ENCODE measurements at regions not wholly inside any gene's neighbourhood (a gene's known extent, or its start where the extent isn't known, plus 50 kb on each side); places are given as distances from the start of the nearest gene placed in this dataset.

GRCh38 chr10:8787649-8788048 lies 733.2 kb downstream of the GATA3 start:
- ChIA-PET RAD21 (ENCODE audit: low non-redundant PET in 1 of 2, low total read pairs in 2 of 2, uncharacterized antibody in 2 of 2, unreplicated experiment in 2 of 2) (no interaction called here), CTCF (no interaction called here), POLR2A (no interaction called here)
- Histone ChIP-seq H2AFZ (ENCODE audit: low read depth, low read length, poor library complexity, severe bottlenecking) (no peak overlapping the region), H3K36me3 (ENCODE audit: control insufficient read depth in 1 of 2, insufficient read depth in 2 of 2, low read length in 2 of 2) (no peaks in the 10 kb centered on the region), H3K79me2 (ENCODE audit: insufficient read depth, low read length) (no peaks in the 10 kb centered on the region), H3K27me3 (ENCODE audit: insufficient read depth, low read length) (no peaks in the 10 kb centered on the region), H3K4me3 (replicated peaks in 1 of 2; ENCODE audit: low read depth in 1 of 2, low read length in 2 of 2) (no peak overlapping the region), H3K4me2 (ENCODE audit: low read length) (no peak overlapping the region), H3K27ac (ENCODE audit: low read depth, low read length) (no peak overlapping the region), H3K9me3 (ENCODE audit: control insufficient read depth in 1 of 2, insufficient read depth in 1 of 2, low read depth in 1 of 2, low read length in 2 of 2) (peaks cover 15 to 28% of the 10 kb centered on the region in 2 experiments; a peak in 2 of 4 replicates), H4K20me1 (ENCODE audit: insufficient read depth) (no peaks in the 10 kb centered on the region; the same call in 1 of the 2 replicates), H3K4me1 (ENCODE audit: control insufficient read depth in 1 of 2, insufficient read depth in 2 of 2, low read length in 2 of 2) (no peaks in the 10 kb centered on the region), H3K9ac (ENCODE audit: low read length) (no peak overlapping the region), H3K9me2 (ENCODE audit: insufficient read depth) (no peaks in the 10 kb centered on the region)
- DNase-seq (ENCODE audit: low read depth, low spot score) (no peak), ATAC-seq (no peak)
- TF ChIP-seq, protein P1, sequence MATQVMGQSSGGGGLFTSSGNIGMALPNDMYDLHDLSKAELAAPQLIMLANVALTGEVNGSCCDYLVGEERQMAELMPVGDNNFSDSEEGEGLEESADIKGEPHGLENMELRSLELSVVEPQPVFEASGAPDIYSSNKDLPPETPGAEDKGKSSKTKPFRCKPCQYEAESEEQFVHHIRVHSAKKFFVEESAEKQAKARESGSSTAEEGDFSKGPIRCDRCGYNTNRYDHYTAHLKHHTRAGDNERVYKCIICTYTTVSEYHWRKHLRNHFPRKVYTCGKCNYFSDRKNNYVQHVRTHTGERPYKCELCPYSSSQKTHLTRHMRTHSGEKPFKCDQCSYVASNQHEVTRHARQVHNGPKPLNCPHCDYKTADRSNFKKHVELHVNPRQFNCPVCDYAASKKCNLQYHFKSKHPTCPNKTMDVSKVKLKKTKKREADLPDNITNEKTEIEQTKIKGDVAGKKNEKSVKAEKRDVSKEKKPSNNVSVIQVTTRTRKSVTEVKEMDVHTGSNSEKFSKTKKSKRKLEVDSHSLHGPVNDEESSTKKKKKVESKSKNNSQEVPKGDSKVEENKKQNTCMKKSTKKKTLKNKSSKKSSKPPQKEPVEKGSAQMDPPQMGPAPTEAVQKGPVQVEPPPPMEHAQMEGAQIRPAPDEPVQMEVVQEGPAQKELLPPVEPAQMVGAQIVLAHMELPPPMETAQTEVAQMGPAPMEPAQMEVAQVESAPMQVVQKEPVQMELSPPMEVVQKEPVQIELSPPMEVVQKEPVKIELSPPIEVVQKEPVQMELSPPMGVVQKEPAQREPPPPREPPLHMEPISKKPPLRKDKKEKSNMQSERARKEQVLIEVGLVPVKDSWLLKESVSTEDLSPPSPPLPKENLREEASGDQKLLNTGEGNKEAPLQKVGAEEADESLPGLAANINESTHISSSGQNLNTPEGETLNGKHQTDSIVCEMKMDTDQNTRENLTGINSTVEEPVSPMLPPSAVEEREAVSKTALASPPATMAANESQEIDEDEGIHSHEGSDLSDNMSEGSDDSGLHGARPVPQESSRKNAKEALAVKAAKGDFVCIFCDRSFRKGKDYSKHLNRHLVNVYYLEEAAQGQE (IDR thresholded peaks at IDR 0.05; ENCODE audit: low read depth), result no peak
- TF ChIP-seq ZFX (IDR thresholded peaks at IDR 0.05) (no peak), ATF3 (IDR thresholded peaks at IDR 0.05) (no peak), FOSL1 (IDR thresholded peaks at IDR 0.05; ENCODE audit: low read depth) (no peak), POLR2A (IDR thresholded peaks at IDR 0.05; ENCODE audit: borderline replicate concordance, extremely low read depth, insufficient read depth, insufficient read length) (no peak), CBX3 (IDR thresholded peaks at IDR 0.05; ENCODE audit: low read depth) (no peak), EZH2 (IDR thresholded peaks at IDR 0.05) (no peak), JUND (IDR thresholded peaks at IDR 0.05) (no peak), TCF7L2 (IDR thresholded peaks at IDR 0.05; ENCODE audit: borderline replicate concordance, extremely low read depth, insufficient read depth, insufficient read length) (no peak)
- TF ChIP-seq, protein P2, sequence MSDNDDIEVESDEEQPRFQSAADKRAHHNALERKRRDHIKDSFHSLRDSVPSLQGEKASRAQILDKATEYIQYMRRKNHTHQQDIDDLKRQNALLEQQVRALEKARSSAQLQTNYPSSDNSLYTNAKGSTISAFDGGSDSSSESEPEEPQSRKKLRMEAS (IDR thresholded peaks at IDR 0.05), result no peak
- no TSS peak for BruUV-seq (replicated peaks)
- intact Hi-C loops (cut with micrococcal nuclease), result no loop called here

Data from HCT116 (cell line).